ENCODE measurements at regions not wholly inside any gene's neighbourhood (a gene's known extent, or its start where the extent isn't known, plus 50 kb on each side); places are given as distances from the start of the nearest gene placed in this dataset.

DNA sequence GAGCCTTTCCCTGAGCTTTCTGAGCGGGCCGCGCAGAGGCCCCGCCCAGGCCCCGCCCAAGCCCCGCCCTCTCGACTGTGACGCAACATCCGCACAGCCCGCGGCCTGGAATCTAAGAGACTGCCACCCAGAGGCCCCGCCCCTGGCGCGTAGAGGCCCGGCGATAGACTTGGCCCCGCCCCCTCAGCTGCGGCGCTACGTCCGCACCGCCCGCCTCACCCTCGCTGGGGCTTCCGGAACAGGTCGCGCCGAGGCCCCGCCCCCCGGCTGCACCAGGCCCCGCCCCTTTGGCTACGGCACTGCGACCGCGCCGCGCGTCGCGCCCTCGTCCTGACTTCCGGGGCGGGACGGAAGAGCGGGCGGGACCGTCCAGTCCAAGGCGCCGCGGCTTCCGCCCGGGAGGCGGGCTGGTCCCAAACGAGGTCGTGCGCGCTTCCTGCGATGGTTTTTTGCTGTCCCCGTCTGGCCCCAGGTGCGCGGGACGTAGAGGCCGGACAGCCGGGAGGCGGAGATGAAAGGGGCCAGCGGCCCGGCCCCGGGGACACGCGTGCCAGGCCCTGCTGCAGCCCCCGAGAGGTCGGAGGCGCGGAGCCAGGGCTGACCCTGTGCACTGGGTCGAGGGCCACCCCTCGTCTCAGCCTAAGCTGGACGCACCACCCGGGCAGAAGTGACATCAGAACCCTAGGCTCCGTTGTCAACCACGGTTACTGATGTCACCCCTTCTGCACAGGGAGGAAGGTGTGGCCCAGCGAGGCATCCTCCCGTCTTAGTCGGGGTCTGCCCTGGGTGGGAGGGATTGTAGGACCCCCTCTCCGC lies 59.0 kb upstream of the WNT7B start:
- H3K36me3 Mint-ChIP-seq (ENCODE audit: insufficient read depth), result no peaks in the 10 kb centered on the region
- peaks cover 17% of the 10 kb centered on the region for H3K4me1 Mint-ChIP-seq (ENCODE audit: low read depth)
- no peaks in the 10 kb centered on the region for H3K27me3 Mint-ChIP-seq (ENCODE audit: low read depth)
- H3K9me3 Mint-ChIP-seq, result no peaks in the 10 kb centered on the region
- H3K4me3 Mint-ChIP-seq, result peak overlapping the region; percentile 85
- ATAC-seq (peak; percentile 90 to 95), DNase-seq (peak; percentile 100)

DNA sequence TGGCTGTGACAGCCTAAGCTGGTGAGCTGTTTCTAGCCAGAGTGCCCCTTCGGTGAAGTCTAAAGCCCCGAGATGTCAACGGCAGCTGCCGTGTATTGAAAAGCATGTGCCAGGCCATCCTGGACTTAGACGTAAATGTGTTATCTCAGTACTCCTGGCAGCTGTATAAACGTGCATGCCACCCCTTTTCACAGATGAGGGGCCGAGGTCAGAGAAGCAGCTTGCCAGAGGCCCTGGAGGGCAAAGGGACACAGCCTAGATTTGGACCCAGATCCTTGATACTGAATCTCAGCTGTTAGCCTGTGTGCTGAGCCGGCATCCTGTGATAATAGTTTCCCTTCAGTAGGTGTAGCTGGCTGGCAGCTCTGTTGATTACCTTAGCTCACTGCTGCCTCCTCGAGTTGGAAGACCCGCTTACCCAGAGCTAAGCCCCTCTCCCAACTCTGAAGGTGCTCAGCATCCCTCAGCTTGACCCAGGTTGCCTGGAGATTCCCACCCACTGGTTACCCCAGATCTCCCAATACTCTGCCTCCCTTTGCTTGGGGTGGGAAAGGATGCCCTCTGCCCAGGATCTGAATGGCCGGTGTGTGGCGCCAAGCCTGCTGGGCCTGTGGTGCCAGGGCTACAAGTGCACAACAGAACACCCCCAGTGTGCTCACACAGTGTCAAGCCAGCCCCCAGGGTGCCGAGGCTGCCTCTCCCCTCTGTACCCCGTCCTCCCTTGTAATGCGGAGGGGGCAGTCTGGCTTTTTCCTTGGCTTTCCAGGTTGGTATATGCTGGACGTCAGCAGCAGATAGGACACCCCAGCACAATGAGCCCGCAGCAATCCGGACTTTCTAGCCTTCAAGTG lies 59.8 kb upstream of the WNT7B start:
- peak overlapping the region; percentile 85 for H3K4me3 Mint-ChIP-seq
- DNase-seq (peak; percentile 52), ATAC-seq (peak in 1 of 2 donors; percentile 19)
- H3K27me3 Mint-ChIP-seq (ENCODE audit: low read depth), result no peaks in the 10 kb centered on the region
- no peaks in the 10 kb centered on the region for H3K36me3 Mint-ChIP-seq (ENCODE audit: insufficient read depth)
- H3K9me3 Mint-ChIP-seq, result no peaks in the 10 kb centered on the region
- peaks cover 17% of the 10 kb centered on the region for H3K4me1 Mint-ChIP-seq (ENCODE audit: low read depth)

DNA sequence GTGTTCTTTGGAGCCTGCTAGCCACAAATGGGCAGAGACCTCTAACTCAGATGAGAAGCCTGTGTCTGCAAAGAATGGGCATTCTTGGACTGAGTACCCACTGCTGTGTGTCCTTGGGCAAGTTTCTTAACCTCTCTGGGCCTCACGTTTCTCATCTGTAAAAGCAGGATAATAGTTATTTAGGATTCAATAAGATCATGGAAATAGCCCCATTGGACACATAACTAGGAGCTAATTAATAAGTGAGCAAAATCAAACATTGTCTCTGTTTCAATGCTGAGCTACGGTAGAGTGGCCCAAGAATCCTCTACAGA lies 61.2 kb upstream of the WNT7B start:
- H3K4me3 Mint-ChIP-seq, result no peak overlapping the region
- ATAC-seq, result no peak
- no peak for DNase-seq
- H3K36me3 Mint-ChIP-seq (ENCODE audit: insufficient read depth), result no peaks in the 10 kb centered on the region
- peaks cover 19% of the 10 kb centered on the region for H3K4me1 Mint-ChIP-seq (ENCODE audit: low read depth)
- no peaks in the 10 kb centered on the region for H3K27me3 Mint-ChIP-seq (ENCODE audit: low read depth)
- H3K9me3 Mint-ChIP-seq, result no peaks in the 10 kb centered on the region

DNA sequence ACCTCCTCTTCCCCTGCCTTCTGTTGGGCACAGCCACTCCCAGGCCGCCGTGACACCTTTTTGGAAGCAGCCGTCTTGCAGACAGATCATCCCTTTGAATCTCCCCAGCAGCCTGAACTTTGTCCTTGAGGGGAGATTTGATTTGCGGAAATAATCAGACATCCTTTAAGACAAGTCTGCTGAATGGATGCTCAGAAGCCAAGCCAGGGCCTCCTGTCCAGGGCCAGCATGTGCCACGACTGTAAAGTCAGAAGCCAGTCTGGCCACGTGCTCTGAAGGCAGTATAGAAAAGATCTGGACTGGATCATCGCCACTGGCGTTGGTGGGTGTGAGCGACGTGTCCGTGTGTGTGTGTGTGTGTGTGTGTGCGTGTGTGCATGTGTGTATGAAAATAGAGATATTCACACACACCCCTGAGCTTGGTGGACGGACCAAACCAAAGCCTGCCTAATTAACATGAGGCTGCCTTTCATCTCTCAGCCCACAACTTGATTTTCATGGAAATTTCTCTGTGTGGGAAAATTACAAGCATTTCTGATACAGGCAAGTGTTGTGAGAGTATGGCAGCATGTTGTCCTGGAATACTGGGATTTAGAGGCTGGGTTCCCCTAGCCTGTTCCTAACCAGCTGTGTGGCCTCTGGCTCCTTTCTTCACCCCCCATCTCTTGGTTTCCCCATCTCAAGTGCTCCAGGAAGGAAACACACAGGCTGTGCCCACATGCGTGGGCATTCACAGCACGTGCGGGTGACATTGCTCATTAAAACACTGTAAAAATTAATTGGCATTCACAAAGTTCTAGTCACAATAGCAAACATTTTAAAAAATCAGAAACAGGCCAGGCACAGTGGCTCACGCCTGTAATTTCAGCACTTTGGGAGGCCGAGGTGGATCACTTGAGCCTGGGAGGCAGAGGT lies 61.8 kb upstream of the WNT7B start:
- Mint-ChIP-seq H3K27me3 (ENCODE audit: low read depth) (no peaks in the 10 kb centered on the region), H3K4me1 (ENCODE audit: low read depth) (peaks cover 25% of the 10 kb centered on the region), H3K9me3 (no peaks in the 10 kb centered on the region), H3K36me3 (ENCODE audit: insufficient read depth) (no peaks in the 10 kb centered on the region), H3K4me3 (no peak overlapping the region)
- no peak for ATAC-seq
- no peak for DNase-seq

DNA sequence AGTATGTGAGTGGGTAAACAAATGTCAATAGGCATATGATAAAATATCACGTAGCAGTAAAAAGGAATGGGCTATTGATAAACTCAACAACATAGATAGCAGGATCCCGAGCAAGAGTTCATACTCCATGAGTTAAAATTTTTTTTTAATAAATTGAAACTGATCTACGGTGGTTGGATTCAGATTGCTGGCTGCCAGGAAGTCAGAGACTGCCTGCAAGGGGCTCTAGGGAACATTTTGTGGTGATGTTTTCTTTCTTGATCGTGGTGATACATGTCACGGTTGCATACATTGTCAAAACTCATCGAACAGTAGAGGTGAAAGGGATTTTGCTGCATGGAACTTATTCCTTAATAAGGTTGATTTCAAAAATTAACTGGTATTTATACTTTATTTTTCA lies 62.6 kb upstream of the WNT7B start:
- ATAC-seq (no peak), DNase-seq (no peak)
- Mint-ChIP-seq H3K36me3 (ENCODE audit: insufficient read depth) (no peaks in the 10 kb centered on the region), H3K27me3 (ENCODE audit: low read depth) (no peaks in the 10 kb centered on the region), H3K9me3 (no peaks in the 10 kb centered on the region), H3K4me1 (ENCODE audit: low read depth) (peaks cover 33% of the 10 kb centered on the region), H3K4me3 (no peak overlapping the region)

DNA sequence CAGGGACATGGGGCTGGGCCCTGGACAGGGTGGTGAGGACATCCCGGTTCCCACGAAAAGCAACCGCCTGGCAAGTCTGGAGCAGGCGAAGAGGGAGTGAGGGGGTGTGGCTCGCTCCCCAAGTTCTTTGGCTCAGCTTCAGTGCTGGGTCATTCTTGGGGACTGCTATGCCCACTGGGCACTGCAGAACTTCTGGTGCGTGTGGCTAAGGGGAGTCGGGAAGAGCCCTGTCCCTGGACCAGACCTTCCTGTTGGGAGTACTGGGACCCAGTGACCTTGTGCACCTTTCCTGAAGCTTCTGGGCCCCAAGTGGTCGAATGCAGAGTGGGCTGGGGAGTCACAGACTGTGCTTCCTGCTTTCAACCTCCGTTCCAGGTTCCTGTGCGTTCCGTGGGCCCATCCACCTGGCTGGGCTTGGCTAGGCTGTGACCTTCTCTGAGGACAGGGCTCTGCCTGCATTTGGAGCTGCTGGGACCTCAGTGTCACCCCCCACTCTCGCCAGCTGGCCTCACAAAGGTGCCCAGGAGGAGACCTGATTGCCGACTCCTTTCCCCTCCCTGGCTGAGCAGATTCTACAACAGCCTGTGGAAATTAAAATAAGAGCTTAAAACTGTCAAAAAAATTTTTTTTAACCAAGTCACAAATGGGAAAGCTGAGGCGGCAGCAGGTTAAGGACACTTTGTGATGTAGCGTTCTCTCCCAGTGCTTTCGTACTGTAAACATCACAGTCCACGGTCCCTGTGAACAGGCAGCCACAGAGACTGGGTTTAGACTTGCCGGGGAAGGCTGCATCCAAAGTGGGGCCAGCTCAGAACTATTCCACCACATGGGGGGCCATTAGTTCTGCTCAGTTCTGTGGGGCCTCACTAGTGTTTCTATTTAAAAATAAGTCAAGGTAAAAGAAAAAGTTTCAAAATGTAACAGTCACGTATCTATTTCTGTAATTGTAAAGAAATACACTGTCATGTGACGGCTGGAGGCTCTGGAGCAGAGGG lies 63.8 kb upstream of the WNT7B start:
- H3K9me3 Mint-ChIP-seq, result no peaks in the 10 kb centered on the region
- H3K4me3 Mint-ChIP-seq, result no peak overlapping the region
- no peaks in the 10 kb centered on the region for H3K27me3 Mint-ChIP-seq (ENCODE audit: low read depth)
- no peak for ATAC-seq
- H3K36me3 Mint-ChIP-seq (ENCODE audit: insufficient read depth), result no peaks in the 10 kb centered on the region
- peaks cover 28% of the 10 kb centered on the region for H3K4me1 Mint-ChIP-seq (ENCODE audit: low read depth)
- DNase-seq, result no peak

DNA sequence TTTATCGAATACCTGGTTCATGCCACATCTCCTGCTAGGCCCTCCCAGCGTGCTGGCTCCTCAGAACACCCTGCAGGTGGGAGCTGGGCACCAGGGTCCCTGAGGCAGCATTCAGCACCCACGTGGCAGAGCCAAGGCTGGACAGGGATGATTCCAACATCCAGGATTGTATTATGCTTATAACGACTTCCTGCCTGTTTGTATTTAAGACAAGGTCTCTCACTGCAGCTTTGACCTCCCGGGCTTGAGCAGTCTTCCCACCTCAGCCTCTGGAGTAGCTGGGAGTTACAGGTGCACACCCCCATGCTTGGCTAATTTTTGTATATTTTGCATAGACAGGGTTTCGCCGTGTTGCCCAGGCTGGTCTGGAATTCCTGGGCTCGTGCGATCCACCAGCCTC lies 64.7 kb upstream of the WNT7B start:
- ATAC-seq (no peak), DNase-seq (no peak)
- no peaks in the 10 kb centered on the region for H3K9me3 Mint-ChIP-seq
- H3K27me3 Mint-ChIP-seq (ENCODE audit: low read depth), result no peaks in the 10 kb centered on the region
- H3K4me1 Mint-ChIP-seq (ENCODE audit: low read depth), result peaks cover 27% of the 10 kb centered on the region
- no peak overlapping the region for H3K4me3 Mint-ChIP-seq
- no peaks in the 10 kb centered on the region for H3K36me3 Mint-ChIP-seq (ENCODE audit: insufficient read depth)

DNA sequence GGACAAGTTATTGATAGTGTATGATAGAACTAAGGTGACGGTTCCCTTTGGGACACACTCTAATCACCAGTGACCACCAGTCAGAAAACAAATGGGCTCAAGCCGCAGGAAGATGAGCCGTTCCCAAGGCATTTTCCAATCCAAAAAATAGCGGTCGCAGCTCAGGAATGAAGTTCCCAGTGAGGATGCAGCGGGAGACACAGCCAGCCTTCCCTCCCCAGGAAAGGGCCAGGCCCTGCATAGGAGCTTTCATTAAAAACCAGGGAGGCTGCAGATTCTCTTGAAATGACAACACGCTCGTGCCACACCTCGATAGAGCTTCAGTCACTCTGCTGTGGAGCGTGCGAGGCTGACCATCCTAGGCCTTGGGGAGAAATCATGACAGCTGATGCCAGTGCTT lies 65.8 kb upstream of the WNT7B start:
- no peaks in the 10 kb centered on the region for H3K36me3 Mint-ChIP-seq (ENCODE audit: insufficient read depth)
- H3K9me3 Mint-ChIP-seq, result no peaks in the 10 kb centered on the region
- no peak for DNase-seq
- no peak for ATAC-seq
- peaks cover 20% of the 10 kb centered on the region for H3K4me1 Mint-ChIP-seq (ENCODE audit: low read depth)
- H3K27me3 Mint-ChIP-seq (ENCODE audit: low read depth), result no peaks in the 10 kb centered on the region
- peak overlapping the region; percentile 21 for H3K4me3 Mint-ChIP-seq

DNA sequence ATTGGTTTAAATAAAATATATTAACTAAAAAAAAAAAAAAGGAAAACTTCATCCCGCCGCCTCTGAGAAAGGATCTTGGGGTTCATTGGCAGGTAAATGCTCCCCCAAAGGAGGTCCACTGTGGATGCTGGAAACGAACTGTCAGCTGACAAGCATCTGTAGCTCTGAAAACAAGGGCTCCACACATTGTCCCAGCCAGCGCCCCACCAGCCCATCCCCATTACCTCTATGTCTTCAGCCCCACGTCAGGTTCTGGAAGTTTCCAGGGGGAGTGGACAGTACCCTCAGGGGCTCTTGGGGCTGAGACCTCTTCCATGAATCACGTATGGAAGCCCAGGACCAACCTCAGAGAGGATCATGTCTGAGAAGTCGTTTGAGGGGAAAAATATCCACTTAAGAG lies 66.4 kb upstream of the WNT7B start:
- Mint-ChIP-seq H3K4me1 (ENCODE audit: low read depth) (peaks cover 20% of the 10 kb centered on the region), H3K36me3 (ENCODE audit: insufficient read depth) (no peaks in the 10 kb centered on the region), H3K4me3 (peak overlapping the region; percentile 81), H3K9me3 (no peaks in the 10 kb centered on the region), H3K27me3 (ENCODE audit: low read depth) (no peaks in the 10 kb centered on the region)
- ATAC-seq (no peak), DNase-seq (no peak)

DNA sequence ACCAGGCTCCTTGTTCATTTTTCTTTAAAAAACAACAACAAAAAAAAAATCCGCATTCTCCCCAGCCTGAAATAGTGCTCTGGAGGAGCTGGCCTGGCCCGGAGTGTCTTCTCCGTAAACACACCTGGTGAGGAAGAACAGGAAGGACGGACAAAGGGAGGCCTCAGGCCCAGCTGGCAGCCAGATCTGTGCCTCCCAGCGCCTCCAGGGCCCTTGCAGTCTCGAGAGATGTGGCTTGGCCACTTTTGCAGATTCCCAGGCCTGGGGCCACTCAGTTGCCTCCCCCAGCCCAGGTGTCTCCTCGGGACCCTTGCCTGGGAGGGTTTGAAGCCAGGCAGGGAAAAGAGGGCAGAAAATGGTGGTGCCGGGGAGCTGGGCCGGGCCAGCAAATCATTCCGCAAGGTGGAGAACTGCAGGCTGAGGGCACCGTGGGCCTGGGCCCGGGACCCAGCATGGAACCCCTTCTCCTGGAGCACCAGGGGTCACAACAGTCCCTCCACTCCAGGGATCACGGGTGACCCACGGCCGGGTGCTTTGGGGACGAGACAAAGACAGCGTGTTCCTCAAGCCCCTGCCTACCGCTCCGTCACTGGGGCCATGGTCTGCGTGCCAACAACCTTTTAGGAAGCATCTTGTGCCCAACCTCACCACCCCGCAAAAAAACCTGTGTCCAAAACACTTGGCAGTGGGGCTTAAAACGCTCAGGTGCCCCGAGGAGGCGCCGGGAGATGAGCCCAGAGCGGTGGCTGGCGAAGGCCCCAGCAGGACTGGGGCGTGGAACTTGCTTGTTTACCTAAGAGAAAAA lies 67.1 kb upstream of the WNT7B start:
- Mint-ChIP-seq H3K9me3 (no peaks in the 10 kb centered on the region), H3K4me3 (peak overlapping the region; percentile 81), H3K27me3 (ENCODE audit: low read depth) (no peaks in the 10 kb centered on the region), H3K36me3 (ENCODE audit: insufficient read depth) (no peaks in the 10 kb centered on the region), H3K4me1 (ENCODE audit: low read depth) (peaks cover 20% of the 10 kb centered on the region)
- DNase-seq (no peak), ATAC-seq (peak; percentile 41 to 46)

DNA sequence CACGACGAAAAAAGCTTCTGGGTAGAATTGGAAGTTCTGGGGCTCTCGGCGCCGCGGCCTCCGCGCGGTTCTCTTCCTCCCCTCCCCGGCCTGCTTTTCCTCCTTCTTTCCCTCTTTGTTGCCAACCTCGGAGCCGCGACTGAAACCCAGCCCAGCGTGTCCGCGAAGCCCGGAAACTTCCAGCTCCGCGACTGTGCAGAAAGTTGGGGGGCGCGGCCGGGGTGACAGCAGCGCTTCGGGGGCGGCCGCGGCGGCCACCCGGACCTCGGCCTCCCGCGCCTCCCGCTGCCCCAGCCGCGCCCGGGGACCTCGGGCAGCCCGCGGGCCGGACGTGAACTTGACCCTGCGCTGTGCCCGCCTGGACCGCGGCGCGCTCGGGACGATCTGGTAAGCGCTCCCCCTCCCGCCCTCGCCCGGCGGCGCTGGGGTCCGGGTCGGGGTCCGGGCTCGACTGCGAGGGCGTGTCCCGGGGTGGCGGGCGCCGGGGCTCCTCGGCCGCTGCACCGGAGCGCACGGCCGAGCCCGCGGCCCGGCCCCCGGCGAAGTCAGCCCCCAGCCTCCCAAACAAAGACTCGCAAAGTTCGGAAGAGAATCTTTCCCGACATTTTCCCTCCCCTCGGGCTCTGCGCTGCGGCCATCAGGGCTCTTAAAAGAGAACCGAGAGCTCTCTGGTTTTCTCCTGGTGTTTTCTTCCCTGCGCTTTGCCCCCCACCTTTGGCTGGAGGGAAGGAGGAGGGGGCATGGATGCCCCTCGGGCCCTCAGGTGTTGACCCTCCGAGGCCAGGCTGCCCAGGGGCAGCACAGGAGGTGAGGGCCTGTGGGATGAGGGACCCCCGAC lies 67.9 kb upstream of the WNT7B start:
- H3K36me3 Mint-ChIP-seq (ENCODE audit: insufficient read depth), result no peaks in the 10 kb centered on the region
- no peaks in the 10 kb centered on the region for H3K9me3 Mint-ChIP-seq
- peak; percentile 29 for DNase-seq
- peaks cover 25% of the 10 kb centered on the region for H3K4me1 Mint-ChIP-seq (ENCODE audit: low read depth)
- peak overlapping the region; percentile 81 for H3K4me3 Mint-ChIP-seq
- ATAC-seq, result peak; percentile 55 to 61
- H3K27me3 Mint-ChIP-seq (ENCODE audit: low read depth), result no peaks in the 10 kb centered on the region

All from activated T-cell treated with anti-CD3 and anti-CD28 coated beads, Interleukin-2, amount 50 U/mL, for 4 hours (primary cell).